GM19455 (cell line): ENCODE measurements at regions not wholly inside any gene's neighbourhood (a gene's known extent, or its start where the extent isn't known, plus 50 kb on each side); places are given as distances from the start of the nearest gene placed in this dataset.
"Not testable (repeated sequence)": the region's sequence is repeated elsewhere in the genome, so short reads cannot be mapped to it uniquely, and the experiment has no call there.

Experiments
- ATAC-seq: cut with Tn5 transposase; IDR thresholded peaks from one replicate; pipeline ENCODE4 v1.9.1; 2021; ENCODE audit not compliant: unreplicated experiment

GRCh38 chr12:97005174-97005573 is 98.1 kb downstream of the NEDD1 start:
- no peak for ATAC-seq

GRCh38 chr12:97005646-97006045 is 98.6 kb downstream of the NEDD1 start:
- ATAC-seq = no peak

GRCh38 chr12:97006585-97006984 is 99.5 kb downstream of the NEDD1 start:
- no peak for ATAC-seq

- ATAC-seq = no peak
Observed at GRCh38 chr12:97016163-97016562, 109.1 kb downstream of the NEDD1 start.

GRCh38 chr12:97017213-97017612 is 110.2 kb downstream of the NEDD1 start:
- no peak for ATAC-seq

- no peak for ATAC-seq
Observed at GRCh38 chr12:97022536-97023230, 115.6 kb downstream of the NEDD1 start.

GRCh38 chr12:97024393-97024792 is 117.3 kb downstream of the NEDD1 start:
- ATAC-seq = no peak

- no peak for ATAC-seq
Observed at GRCh38 chr12:97026901-97027300, 119.8 kb downstream of the NEDD1 start.

- no peak for ATAC-seq
Observed at GRCh38 chr12:97027482-97027881, 120.4 kb downstream of the NEDD1 start.

GRCh38 chr12:97038131-97038530 is 131.1 kb downstream of the NEDD1 start:
- ATAC-seq = no peak

GRCh38 chr12:97038834-97039233 is 131.8 kb downstream of the NEDD1 start:
- no peak for ATAC-seq

- ATAC-seq = no peak
Observed at GRCh38 chr12:97046901-97047300, 139.8 kb downstream of the NEDD1 start.

GRCh38 chr12:97047361-97047760 is 140.3 kb downstream of the NEDD1 start:
- ATAC-seq = no peak

GRCh38 chr12:97048421-97049035 is 141.5 kb downstream of the NEDD1 start:
- ATAC-seq = no peak

- ATAC-seq = no peak
Observed at GRCh38 chr12:97050509-97050908, 143.5 kb downstream of the NEDD1 start.

GRCh38 chr12:97051341-97051740 is 144.3 kb downstream of the NEDD1 start:
- no peak for ATAC-seq

- no peak for ATAC-seq
Observed at GRCh38 chr12:97061171-97061570, 154.1 kb downstream of the NEDD1 start.

- no peak for ATAC-seq
Observed at GRCh38 chr12:97063292-97063935, 156.4 kb downstream of the NEDD1 start.

GRCh38 chr12:97075161-97075933 is 168.3 kb downstream of the NEDD1 start:
- no peak for ATAC-seq

GRCh38 chr12:97075934-97076630 is 169.0 kb downstream of the NEDD1 start:
- no peak for ATAC-seq

- ATAC-seq = not testable (repeated sequence)
Observed at GRCh38 chr12:97076912-97077311, 169.9 kb downstream of the NEDD1 start.
